Lower leg skin (tissue), 4 donors: ENCODE measurements at regions not wholly inside any gene's neighbourhood (a gene's known extent, or its start where the extent isn't known, plus 50 kb on each side); places are given as distances from the start of the nearest gene placed in this dataset.

Experiments used
- DNase-seq, 2 donors: peaks; one replicate each; pipeline ENCODE4 v3.0.0-alpha.2; 2019; ENCODE audit warnings: low spot score in 2 of 2
- H3K4me3 ChIP-seq: fragments of 200-600 bp; sonication (generic); 2 replicates; pipeline ENCODE4 v1.5.1; 2017; ENCODE audit warnings: mild to moderate bottlenecking, low read depth; ENCODE audit not compliant: poor library complexity, severe bottlenecking
- CTCF ChIP-seq, 3 donors: fragments of 450-650 bp; IDR thresholded peaks; one replicate each; pipeline ENCODE4 v1.5.1; 2016; ENCODE audit warnings: antibody characterized with exemption in 3 of 3, mild to moderate bottlenecking in 3 of 3, moderate library complexity in 2 of 3
- POLR2A ChIP-seq, 2 donors: fragments of 450-650 bp; IDR thresholded peaks; one replicate each; pipeline ENCODE4 v1.6.1; 2016 to 2017; ENCODE audit warnings: antibody characterized with exemption in 2 of 2, mild to moderate bottlenecking in 1 of 2, moderate library complexity in 1 of 2
- WGBS, 2 donors: methylation state at CpG; one replicate each; pipeline ENCODE4 v1.1.5; 2018; 5-methylcytosine and 5-hydroxymethylcytosine counted together
- intact Hi-C: fragments of 100-400 bp; cut with DNase I; formaldehyde crosslinking; loops from one replicate; pipeline ENCODE4 v1.15.0; 2023; ENCODE audit warnings: low total_unique reads

- DNase-seq = no peak
- intact Hi-C loops = no loop called here
- TF ChIP-seq CTCF (IDR thresholded peaks at IDR 0.05) (no peak), POLR2A (IDR thresholded peaks at IDR 0.05) (no peak)
- no peak overlapping the region for H3K4me3 ChIP-seq
- 90 to 92% methylated on average over 2 of the region's 2 CpGs for WGBS, 2 donors
These were observed 134.1 kb upstream of the ADGRL2 start for GRCh38 chr1:81666586-81666985.

- DNase-seq = no peak
- H3K4me3 ChIP-seq = no peak overlapping the region
- 19 to 38% methylated on average over 1 of the region's 1 CpG for WGBS, 2 donors
- intact Hi-C loops = no loop called here
- TF ChIP-seq CTCF (IDR thresholded peaks at IDR 0.05) = no peak
- TF ChIP-seq POLR2A (IDR thresholded peaks at IDR 0.05) = no peak
These were observed 136.4 kb upstream of the ADGRL2 start for GRCh38 chr1:81664341-81664740.

GRCh38 chr1:81662913-81663526, 137.7 kb upstream of the ADGRL2 start:
- DNase-seq = no peak
- WGBS, 2 donors = 84 to 90% methylated on average over 8 of the region's 8 CpGs
- intact Hi-C loops = no loop called here
- H3K4me3 ChIP-seq = no peak overlapping the region
- TF ChIP-seq POLR2A (IDR thresholded peaks at IDR 0.05) (no peak), CTCF (IDR thresholded peaks at IDR 0.05) (no peak)

- intact Hi-C loops = no loop called here
- DNase-seq = no peak
- no peak for TF ChIP-seq CTCF (IDR thresholded peaks at IDR 0.05)
- TF ChIP-seq POLR2A (IDR thresholded peaks at IDR 0.05) = no peak
- no peak overlapping the region for H3K4me3 ChIP-seq
These were observed 140.4 kb upstream of the ADGRL2 start for GRCh38 chr1:81660286-81660685.

- no peak for DNase-seq
- 90 to 92% methylated on average over 3 of the region's 3 CpGs for WGBS, 2 donors
- H3K4me3 ChIP-seq = no peak overlapping the region
- TF ChIP-seq POLR2A (IDR thresholded peaks at IDR 0.05) (no peak), CTCF (IDR thresholded peaks at IDR 0.05) (no peak)
- intact Hi-C loops = no loop called here
These were observed 146.1 kb upstream of the ADGRL2 start for GRCh38 chr1:81654657-81655056.

GRCh38 chr1:81654147-81654546, 146.6 kb upstream of the ADGRL2 start:
- intact Hi-C loops = no loop called here
- TF ChIP-seq CTCF (IDR thresholded peaks at IDR 0.05) = no peak
- TF ChIP-seq POLR2A (IDR thresholded peaks at IDR 0.05) = no peak
- DNase-seq = no peak
- 86 to 92% methylated on average over 7 to 8 of the region's 8 CpGs for WGBS, 2 donors
- H3K4me3 ChIP-seq = no peak overlapping the region
